Astrocyte of the spinal cord (primary cell): ENCODE measurements at regions not wholly inside any gene's neighbourhood (a gene's known extent, or its start where the extent isn't known, plus 50 kb on each side); places are given as distances from the start of the nearest gene placed in this dataset.

Experiments
- DNase-seq: peaks from one replicate; pipeline ENCODE4 v3.0.0; 2011; ENCODE audit warnings: low read depth, low spot score
- H3K4me3 ChIP-seq: 2 replicates; pipeline ENCODE4 v1.5.1; 2011; ENCODE audit warnings: low read depth, mild to moderate bottlenecking, low read length, moderate library complexity
- CTCF ChIP-seq: IDR thresholded peaks from 2 replicates; pipeline ENCODE4 v1.5.1; 2012; ENCODE audit warnings: low read depth, mild to moderate bottlenecking, low read length, inconsistent platforms
- in situ Hi-C: cut with HindIII; loops from 2 replicates; pipeline ENCODE4 v1.10.0; 2017; ENCODE audit warnings: low sequenced_read_pairs

DNA sequence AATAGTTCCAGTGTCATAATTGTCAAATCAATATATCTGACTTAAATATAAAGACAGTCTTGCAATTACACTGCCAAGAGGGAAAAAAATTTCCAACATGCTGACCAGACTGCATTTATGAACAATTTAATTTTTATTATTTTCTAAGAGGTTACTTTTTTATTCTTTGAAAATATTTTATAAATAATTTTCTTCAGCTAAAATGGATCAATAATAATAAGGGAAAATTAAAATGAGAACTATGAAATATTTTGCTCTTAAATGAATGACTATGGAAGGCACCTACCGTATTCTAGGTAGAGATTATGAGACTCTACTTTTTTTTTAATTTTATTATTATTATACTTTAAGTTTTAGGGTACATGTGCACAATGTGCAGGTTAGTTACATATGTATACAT, 1032.5 kb upstream of the LRRN3 start:
- no peak overlapping the region for H3K4me3 ChIP-seq
- in situ Hi-C loops: no loop called here
- no peak for DNase-seq
- TF ChIP-seq CTCF: no peak

- in situ Hi-C loops: no loop called here
- no peak overlapping the region for H3K4me3 ChIP-seq
- no peak for DNase-seq
- no peak for TF ChIP-seq CTCF
These were observed 1029.5 kb upstream of the LRRN3 start for GRCh38 chr7:110061387-110061786.

DNA sequence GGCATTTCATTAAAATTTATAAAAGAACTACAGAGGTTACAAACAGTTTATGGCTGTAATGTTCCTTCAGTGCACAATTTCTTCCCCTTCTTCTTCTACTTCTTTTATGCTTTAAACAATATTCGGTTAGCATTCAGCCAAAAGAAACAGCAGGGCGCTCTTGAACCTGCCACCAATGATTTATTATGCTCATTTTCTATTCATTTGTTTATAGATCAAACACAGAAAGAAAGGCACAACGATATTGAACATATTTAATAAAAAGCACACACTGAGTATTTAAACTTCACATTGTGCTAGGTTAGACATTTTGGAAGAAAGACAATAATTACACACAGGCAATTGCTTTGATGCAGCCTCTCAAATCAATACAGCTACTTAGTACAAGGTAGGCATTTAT, 1025.8 kb upstream of the LRRN3 start:
- DNase-seq: no peak
- H3K4me3 ChIP-seq: no peak overlapping the region
- in situ Hi-C loops: no loop called here
- TF ChIP-seq CTCF: no peak

DNA sequence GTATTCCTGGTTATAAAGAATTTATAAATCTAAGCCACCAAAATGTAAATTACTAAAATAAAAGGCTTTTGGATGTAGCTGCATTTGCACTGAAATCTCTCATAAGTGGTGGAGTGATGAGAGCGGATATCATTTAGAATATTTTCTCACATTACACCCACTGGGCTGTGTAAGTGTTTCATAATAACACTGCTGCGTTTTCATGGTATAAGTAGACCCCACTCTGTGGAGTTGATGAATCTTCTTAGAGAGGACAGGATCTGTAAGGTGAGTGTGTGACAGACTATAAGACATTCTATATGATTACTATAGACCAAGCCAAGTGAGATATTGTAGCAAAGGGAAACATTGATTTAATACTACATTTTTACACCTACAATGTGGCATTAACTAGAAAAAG, 1024.1 kb upstream of the LRRN3 start:
- no peak for DNase-seq
- no peak overlapping the region for H3K4me3 ChIP-seq
- in situ Hi-C loops: no loop called here
- no peak for TF ChIP-seq CTCF

DNA sequence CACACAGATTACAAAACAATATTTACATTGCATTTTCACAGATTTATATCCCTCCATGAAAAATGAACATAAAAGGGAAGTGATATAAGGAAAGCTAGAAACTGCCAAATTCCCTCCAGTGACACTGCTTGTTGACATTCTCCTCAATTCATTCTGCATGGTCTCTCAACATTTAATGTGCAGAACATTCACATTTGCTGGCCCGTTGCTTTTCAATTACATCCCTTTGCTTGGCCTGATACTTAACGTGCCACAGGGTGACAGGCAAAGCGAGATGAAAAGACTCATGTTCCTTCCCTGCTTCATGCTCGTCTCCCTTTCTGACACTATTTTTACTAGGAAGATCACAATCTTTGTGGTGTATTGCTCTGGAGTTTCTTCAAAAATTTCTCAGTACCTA, 1019.7 kb upstream of the LRRN3 start:
- in situ Hi-C loops: no loop called here
- TF ChIP-seq CTCF: no peak
- no peak for DNase-seq

DNA sequence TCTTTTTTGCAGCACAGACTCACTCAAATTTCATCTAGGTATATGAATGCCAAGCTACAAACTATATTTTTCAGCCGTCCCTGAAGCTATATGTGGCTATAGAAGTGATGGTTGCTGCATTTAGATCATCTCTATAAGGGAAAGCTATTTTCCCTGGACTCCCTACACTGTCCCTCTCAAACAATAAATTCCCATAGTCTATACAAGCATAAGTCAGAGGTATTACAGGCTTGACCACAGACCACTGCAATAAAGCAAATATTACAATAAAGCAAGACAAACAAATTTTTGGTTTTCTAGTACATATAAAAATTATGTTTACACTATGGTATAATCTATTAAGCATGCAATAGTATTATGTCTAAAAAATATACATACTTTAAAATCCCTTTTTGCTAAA, 1015.5 kb upstream of the LRRN3 start:
- H3K4me3 ChIP-seq: no peak overlapping the region
- no peak for DNase-seq
- TF ChIP-seq CTCF: no peak
- in situ Hi-C loops: no loop called here

More for the DNA sequence above, 1019.7 kb upstream of the LRRN3 start:
- no peak overlapping the region for H3K4me3 ChIP-seq

DNA sequence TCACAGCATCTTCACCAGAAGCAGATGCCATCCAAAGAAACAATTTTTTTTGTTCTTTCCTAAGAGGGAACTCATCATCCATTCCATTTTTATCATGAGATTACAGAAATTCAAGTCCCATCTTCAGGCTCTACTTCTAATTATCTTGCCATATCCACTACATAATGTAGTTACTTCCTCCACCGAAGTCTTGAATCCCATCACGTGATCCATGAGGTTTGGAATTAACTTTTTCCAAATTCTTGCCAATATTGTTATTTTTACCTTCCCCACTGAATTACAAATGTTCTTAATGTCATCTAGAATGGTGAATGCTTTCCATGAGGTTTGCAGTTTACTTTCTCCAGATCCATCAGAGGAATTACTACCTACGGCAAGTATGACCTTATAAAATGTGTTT, 1014.7 kb upstream of the LRRN3 start:
- no peak for DNase-seq
- no peak for TF ChIP-seq CTCF
- no peak overlapping the region for H3K4me3 ChIP-seq
- in situ Hi-C loops: no loop called here
